Activated CD8-positive, alpha-beta memory T cell treated with anti-CD3 and anti-CD28 coated beads for 36 hours (primary cell): ENCODE measurements at regions not wholly inside any gene's neighbourhood (a gene's known extent, or its start where the extent isn't known, plus 50 kb on each side); places are given as distances from the start of the nearest gene placed in this dataset.

Experiments used
- CTCF ChIA-PET: fragments of 350-600 bp; sonication (Branson Sonifier 250); formaldehyde crosslinking; loops from one replicate; lab custom pipeline; 2021; ENCODE audit warnings: antibody characterized with exemption; lab: Charles Lee
- POLR2A ChIA-PET: fragments of 350-600 bp; sonication (Branson Sonifier 250); formaldehyde crosslinking; loops from one replicate; lab custom pipeline; 2021; ENCODE audit warnings: antibody characterized with exemption; lab: Charles Lee

DNA sequence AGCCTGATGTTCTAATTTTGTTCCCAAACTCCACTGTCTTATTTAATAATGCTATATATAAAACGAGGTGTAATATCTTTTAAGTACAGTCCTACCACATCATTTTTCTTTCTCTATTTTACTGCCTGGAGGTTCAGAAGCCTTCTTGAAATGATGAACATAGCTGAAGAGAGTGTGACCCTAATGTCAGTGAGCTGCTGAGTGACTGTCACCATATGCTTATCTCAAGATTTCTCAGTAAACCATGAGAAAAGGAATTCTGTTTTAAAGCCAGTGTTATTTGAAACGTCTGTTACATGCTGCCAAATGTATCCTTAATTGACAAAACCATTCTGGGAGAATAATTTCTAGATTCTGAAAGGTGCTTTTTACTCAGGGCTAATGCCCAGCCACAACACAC lies 503.5 kb upstream of the TMPRSS15 start:
- CTCF ChIA-PET: no interaction called here
- POLR2A ChIA-PET: no interaction called here

- POLR2A ChIA-PET: no interaction called here
These were observed 505.1 kb upstream of the TMPRSS15 start for GRCh38 chr21:18908641-18909040.

DNA sequence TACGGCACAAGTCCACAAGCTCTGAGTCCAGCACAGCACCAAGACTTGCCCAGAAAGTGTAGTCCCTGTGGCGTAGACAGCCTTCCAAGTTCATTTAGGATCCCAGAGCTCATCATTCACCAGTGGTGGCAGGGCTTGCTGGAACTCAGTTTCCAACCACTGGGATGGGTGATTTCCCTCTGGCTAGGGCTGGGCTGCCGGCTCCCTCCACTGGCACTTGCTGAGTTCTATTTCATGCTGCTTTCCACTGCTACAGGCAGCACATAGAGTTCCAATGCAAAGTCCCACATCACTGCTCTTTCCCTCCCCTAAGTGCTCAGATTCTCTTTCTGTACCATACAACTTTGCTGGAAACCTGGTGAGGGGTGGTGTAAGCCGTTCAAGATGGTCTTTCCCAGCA lies 510.3 kb upstream of the TMPRSS15 start:
- ChIA-PET POLR2A (no interaction called here), CTCF (no interaction called here)

More at GRCh38 chr21:18908641-18909040, 505.1 kb upstream of the TMPRSS15 start:
- CTCF ChIA-PET: no interaction called here

DNA sequence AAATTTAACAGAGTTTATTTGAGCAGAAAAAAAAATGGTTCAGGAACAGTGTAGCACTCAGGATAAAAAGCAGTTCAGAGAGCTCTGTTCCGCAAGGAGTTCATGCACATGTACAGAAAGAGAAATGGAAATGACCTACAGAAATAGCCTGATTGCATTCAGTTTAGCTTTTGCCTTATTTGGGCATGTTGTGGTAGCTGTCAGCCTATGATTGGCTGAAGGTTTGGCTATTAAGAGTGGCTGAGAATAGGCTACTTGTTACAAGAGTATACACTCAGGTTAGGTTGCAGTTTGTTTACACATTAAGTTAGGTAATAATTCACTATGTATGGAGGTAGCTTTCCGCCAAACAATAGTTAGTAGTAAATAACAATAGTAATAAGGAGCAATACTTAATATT lies 511.0 kb upstream of the TMPRSS15 start:
- POLR2A ChIA-PET: no interaction called here
- CTCF ChIA-PET: no interaction called here

DNA sequence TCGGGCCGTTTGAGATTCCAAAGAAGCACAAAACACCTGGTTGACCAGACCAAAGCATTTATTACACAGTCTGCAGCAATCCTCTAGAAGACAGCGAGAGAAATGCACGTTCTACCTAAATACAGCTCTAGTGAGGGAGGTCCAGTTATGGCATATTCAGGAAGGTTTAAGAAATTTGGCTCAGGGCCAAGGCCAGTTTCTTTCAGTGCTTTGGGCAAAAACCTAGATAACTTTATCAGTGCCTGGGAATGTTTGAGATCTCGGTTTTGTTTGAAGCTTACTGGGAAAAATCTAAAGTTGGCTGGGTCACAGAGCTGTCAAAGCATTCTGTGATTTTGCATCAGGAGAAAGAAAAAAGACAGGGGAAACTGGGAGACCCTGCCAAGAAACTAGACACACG lies 514.0 kb upstream of the TMPRSS15 start:
- POLR2A ChIA-PET: no interaction called here
- CTCF ChIA-PET: no interaction called here

GRCh38 chr21:18931237-18931636 lies 527.7 kb upstream of the TMPRSS15 start:
- POLR2A ChIA-PET: no interaction called here

DNA sequence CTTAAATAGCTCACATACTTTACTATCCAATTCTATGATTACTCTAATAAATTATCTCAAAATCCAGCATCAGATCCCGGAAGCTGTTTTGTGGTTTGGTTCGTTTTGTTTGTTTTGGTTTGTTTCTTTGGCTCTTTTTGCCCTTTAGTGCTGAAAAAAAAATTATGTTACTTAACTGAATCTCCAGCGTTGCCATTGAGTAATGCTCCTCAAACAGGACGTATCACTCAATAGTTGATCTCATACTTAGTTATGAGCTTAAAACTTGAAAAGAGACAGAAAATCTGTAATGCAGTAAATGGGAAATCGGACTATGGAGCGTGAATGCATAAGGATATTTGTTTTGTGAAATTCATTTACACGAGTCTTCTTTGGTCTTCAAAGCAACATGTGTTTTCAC lies 533.8 kb upstream of the TMPRSS15 start:
- POLR2A ChIA-PET: no interaction called here
- CTCF ChIA-PET: no interaction called here

More at GRCh38 chr21:18931237-18931636, 527.7 kb upstream of the TMPRSS15 start:
- CTCF ChIA-PET: no interaction called here

- ChIA-PET CTCF (no interaction called here), POLR2A (no interaction called here)
These were observed 537.2 kb upstream of the TMPRSS15 start for GRCh38 chr21:18940791-18941190.

DNA sequence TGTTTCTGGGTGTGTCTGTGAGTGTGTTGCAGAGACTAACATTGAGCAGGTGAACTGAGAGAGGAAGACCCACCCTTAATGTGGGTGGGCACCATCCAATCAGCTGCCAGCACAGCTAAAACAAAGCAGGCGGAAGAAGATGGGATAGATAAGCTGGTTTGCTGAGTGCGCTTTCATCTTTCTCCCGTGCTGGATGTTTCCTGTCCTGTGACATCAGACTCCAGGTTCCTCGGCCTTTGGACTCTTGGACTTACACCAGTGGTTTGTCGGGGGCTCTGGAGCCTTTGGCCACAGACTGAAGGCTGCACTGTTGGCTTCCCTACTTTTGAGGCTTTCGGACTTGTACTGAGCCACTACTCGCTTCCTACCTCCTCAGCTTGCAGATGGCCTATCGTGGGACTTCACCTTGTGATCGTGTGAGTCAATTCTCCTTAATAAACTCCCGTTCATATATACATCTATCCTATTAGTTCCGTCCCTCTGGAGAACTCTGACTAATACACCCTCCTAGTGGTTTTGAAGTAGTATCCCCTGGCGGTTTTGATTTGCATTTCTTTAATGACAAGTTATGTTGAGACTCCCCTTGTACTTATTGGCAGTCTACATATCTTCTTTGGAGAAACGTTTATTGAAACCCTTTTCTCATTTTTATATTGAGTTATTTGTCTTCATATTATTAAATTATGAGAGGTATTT lies 546.6 kb upstream of the TMPRSS15 start:
- ChIA-PET POLR2A (no interaction called here), CTCF (no interaction called here)

- CTCF ChIA-PET: no interaction called here
- POLR2A ChIA-PET: no interaction called here
These were observed 547.9 kb upstream of the TMPRSS15 start for GRCh38 chr21:18951271-18952038.

DNA sequence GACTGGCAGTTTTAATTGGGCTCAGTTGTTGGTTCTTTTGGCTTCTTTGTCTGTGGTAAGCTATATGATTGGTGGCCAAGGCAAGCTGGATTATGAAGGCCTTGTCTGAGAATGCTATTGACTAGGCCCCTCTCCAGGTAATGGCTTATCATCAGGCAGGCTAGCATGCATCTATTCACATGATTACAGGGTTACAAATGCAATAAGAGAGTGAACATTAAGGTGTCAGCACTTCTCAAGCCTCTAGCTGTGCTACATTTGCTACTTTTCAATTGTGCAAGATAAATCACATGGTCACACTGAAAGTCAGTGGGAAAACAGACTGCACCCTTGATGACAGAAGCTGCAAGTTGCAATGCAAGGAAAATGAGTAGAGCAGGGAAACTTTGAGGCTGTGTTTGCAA lies 550.9 kb upstream of the TMPRSS15 start:
- POLR2A ChIA-PET: no interaction called here
- CTCF ChIA-PET: no interaction called here

- ChIA-PET POLR2A (no interaction called here), CTCF (no interaction called here)
These were observed 556.2 kb upstream of the TMPRSS15 start for GRCh38 chr21:18959817-18960216.

DNA sequence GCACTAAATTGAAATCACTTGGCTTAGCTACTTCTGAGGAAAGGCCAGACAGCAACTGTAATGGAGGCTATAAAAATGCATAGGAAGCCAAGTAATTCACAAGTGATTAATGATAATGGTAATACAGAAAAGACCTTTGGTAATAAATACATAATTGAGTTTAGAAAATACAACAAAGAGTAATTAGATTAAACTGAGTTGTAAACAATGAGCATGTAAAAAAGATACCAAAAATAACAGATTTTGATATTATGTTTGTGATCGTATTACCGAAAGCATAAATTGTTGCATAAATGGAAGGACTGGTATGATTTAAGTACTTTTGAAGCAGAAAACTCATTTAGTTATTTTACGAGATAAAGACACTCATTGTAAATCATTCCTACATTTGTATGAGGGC lies 556.7 kb upstream of the TMPRSS15 start:
- CTCF ChIA-PET: no interaction called here

GRCh38 chr21:18970416-18970815 lies 566.8 kb upstream of the TMPRSS15 start:
- ChIA-PET POLR2A (no interaction called here), CTCF (no interaction called here)

More for the DNA sequence above, 556.7 kb upstream of the TMPRSS15 start:
- POLR2A ChIA-PET: no interaction called here

DNA sequence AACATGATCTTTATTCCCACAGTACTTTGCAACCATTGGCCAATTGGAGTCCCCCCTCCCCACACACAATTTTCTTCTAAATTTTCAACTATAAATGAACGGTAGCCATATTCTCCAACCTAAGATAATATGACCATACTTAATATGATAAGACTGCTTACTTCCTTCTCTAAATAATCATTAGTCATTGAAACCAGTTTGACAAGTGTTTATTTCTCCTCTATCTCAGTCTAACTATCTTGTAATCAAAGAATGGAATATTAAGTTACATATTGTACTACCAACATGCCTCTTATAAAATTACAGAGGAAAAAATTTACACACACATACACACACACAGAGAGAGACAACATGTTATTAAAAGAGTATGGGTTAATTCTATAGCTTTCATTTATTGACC lies 567.4 kb upstream of the TMPRSS15 start:
- ChIA-PET CTCF (no interaction called here), POLR2A (no interaction called here)

GRCh38 chr21:18985584-18985983 lies 582.0 kb upstream of the TMPRSS15 start:
- CTCF ChIA-PET: no interaction called here
- POLR2A ChIA-PET: no interaction called here

DNA sequence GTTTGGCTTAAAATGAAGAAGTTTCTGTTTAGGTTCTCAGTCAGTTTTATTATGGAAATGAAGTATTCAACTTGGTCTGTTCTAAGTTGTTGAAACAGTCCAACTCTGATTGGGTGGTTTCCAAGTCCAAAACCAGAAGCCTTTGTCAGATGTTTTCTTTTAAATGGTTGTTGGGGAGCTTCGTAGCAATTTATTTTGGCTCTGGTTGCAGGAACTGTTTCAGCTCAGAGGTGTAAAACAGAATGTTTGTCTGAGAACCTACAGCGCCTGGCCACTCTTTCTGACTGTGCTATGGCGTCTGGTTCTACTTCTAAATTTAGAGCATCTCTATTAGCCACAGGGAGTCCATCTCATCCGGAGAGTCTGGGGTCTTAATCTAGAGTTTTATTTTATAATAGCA lies 582.6 kb upstream of the TMPRSS15 start:
- POLR2A ChIA-PET: no interaction called here
- CTCF ChIA-PET: no interaction called here

DNA sequence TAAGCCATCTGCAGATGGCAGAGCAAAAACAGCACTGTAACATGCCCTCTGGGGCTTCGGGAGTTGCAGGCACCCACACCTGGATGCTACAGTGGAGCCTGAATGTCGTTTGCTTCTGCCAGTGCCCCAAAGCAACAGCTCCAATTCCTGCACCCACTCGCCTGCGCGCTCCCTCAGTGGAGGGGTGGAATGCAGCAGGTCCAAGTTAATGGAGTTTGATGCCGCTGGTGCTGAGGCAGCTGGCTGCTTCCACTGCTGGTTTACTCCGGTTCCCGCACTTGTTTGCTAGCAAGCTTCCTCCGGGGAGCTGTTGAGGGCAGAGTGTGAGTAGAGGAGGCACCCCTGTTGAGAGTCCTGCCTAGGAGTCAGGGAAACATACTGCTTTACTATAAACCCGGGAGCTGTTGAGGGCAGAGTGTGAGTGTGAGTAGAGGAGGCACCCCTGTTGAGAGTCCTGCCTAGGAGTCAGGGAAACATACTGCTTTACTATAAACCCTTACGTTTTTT lies 584.0 kb upstream of the TMPRSS15 start:
- ChIA-PET POLR2A (no interaction called here), CTCF (no interaction called here)

GRCh38 chr21:18989953-18990495 lies 586.4 kb upstream of the TMPRSS15 start:
- ChIA-PET CTCF (no interaction called here), POLR2A (no interaction called here)

DNA sequence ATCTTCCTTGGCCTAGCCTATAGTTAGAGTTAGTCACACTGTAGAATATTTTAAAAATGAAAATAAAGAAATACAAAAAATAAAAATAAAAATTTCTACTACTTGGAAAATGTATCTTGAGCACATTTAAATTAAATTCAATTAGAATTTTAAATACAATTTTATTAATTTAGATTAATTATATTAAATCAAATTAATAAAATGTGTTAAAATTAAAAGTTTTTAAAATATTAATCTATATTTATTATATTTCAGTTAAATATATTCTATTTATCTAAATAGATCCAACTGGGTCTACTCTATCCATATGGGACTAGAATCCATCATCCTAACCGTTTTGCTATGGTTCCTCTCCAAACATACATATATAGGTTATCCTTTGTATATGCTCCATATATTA lies 588.3 kb upstream of the TMPRSS15 start:
- POLR2A ChIA-PET: no interaction called here

DNA sequence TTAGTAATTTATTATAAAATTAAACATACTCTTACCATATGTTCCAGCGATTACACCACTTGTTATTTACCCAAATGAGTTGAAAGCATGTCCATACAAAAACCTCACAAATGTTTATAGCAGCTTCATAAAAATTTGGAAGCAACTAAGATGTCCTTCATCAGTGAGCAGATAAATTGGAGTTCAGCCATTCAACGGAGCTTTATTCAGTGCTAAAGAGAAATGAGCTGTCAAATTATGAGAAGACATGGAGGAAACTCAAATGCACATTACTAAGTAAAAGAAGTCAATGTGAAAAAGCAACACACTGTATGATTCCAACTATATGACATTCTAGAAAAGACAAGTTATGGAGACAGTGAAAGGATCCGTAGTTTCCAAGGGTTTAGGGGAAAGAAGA lies 606.7 kb upstream of the TMPRSS15 start:
- ChIA-PET POLR2A (no interaction called here), CTCF (no interaction called here)

More for the DNA sequence above, 588.3 kb upstream of the TMPRSS15 start:
- CTCF ChIA-PET: no interaction called here
